ENCODE measurements at regions not wholly inside any gene's neighbourhood (a gene's known extent, or its start where the extent isn't known, plus 50 kb on each side); places are given as distances from the start of the nearest gene placed in this dataset.

GRCh38 chr4:133096972-133097371 lies 52.1 kb upstream of the PCDH10 start:
- no peak for DNase-seq

Data from NCI-H774 (cell line).